Activated CD4-positive, alpha-beta T cell treated with anti-CD3 and anti-CD28 coated beads, Interleukin-2, amount 50 U/mL, for 16 hours (primary cell): ENCODE measurements at regions not wholly inside any gene's neighbourhood (a gene's known extent, or its start where the extent isn't known, plus 50 kb on each side); places are given as distances from the start of the nearest gene placed in this dataset.
"Not testable (repeated sequence)": the region's sequence is repeated elsewhere in the genome, so short reads cannot be mapped to it uniquely, and the experiment has no call there.

ENCODE experiments used
- DNase-seq: peaks from one replicate; pipeline ENCODE4 v3.0.0-alpha.2; 2020

GRCh38 chr1:96865731-96866685, 144.4 kb downstream of the PTBP2 start:
- DNase-seq: peak; percentile 42

GRCh38 chr1:96872757-96873156, 151.2 kb downstream of the PTBP2 start:
- no peak for DNase-seq

- DNase-seq: no peak
Measured at GRCh38 chr1:96878640-96879039, 157.1 kb downstream of the PTBP2 start.

DNA sequence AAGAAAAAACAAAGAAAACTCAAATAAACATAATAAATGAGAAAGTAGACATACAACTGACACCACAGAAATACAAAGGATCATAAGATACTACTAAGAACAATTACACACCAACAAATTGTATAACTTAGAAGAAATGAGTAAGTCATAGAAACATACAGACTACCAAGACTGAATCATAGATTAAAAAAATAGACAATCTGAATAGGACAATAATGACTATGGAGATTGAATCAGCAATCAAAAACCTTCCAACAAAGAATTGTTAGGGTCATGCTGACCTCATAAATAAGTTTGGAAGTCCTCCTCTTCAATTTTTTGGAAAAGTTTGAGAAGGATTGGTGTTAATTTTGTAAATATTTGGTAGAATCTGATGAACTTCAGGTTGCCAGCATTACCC, 159.0 kb downstream of the PTBP2 start:
- no peak for DNase-seq

- no peak for DNase-seq
Measured at GRCh38 chr1:96882096-96882495, 160.5 kb downstream of the PTBP2 start.

- no peak for DNase-seq
Measured at GRCh38 chr1:96886474-96886873, 164.9 kb downstream of the PTBP2 start.

GRCh38 chr1:96887501-96887900, 165.9 kb downstream of the PTBP2 start:
- DNase-seq: no peak

GRCh38 chr1:96901783-96902363, 180.3 kb downstream of the PTBP2 start:
- no peak for DNase-seq

GRCh38 chr1:96912248-96912647, 190.7 kb downstream of the PTBP2 start:
- no peak for DNase-seq

GRCh38 chr1:96915701-96916100, 194.1 kb downstream of the PTBP2 start:
- DNase-seq: not testable (repeated sequence)

- no peak for DNase-seq
Measured at GRCh38 chr1:96918406-96918805, 196.8 kb downstream of the PTBP2 start.

GRCh38 chr1:96922181-96922580, 200.6 kb downstream of the PTBP2 start:
- DNase-seq: no peak

- no peak for DNase-seq
Measured at GRCh38 chr1:96923753-96924152, 202.2 kb downstream of the PTBP2 start.

GRCh38 chr1:96926176-96926575, 204.6 kb downstream of the PTBP2 start:
- no peak for DNase-seq

- peak; percentile 13 for DNase-seq
Measured at GRCh38 chr1:96927125-96927524, 205.5 kb downstream of the PTBP2 start.

DNA sequence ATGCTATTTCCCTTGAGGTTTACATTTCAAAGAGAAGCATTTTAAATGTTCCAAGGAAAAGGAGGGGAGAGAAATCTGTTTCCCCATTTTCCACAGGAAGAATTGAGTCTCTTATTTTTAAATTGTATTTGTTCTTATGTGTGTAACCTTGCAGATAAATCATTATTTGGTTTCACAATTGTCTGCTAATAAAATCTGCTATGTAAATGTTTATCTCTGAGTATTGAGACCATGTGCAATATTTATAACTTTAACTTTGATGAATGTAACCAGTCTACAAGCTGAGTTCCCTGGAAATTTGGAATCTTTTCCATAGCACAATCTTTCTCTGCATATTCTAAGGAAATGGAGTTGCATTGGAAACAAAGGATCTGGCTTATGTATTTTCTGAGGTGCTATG, 209.6 kb downstream of the PTBP2 start:
- DNase-seq: no peak

DNA sequence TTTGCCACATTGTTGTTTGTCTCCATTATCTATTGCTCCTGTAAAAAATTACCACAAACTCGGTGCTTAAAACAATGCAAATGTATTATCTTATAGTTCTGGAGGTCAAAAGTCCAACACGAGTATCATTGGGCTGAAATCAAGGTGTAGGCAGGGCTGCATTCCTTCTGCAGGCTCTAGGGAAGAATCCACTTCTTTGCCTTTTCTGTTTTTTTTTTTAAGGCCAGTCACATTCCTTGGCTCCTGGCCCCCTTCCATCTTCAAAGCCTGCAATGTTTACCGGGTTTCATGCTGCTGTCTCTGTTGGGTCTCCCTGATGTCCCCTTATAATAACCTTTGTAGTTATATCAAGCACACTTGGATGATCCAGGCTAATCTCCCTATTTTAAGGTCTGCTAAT, 212.7 kb downstream of the PTBP2 start:
- DNase-seq: no peak

DNA sequence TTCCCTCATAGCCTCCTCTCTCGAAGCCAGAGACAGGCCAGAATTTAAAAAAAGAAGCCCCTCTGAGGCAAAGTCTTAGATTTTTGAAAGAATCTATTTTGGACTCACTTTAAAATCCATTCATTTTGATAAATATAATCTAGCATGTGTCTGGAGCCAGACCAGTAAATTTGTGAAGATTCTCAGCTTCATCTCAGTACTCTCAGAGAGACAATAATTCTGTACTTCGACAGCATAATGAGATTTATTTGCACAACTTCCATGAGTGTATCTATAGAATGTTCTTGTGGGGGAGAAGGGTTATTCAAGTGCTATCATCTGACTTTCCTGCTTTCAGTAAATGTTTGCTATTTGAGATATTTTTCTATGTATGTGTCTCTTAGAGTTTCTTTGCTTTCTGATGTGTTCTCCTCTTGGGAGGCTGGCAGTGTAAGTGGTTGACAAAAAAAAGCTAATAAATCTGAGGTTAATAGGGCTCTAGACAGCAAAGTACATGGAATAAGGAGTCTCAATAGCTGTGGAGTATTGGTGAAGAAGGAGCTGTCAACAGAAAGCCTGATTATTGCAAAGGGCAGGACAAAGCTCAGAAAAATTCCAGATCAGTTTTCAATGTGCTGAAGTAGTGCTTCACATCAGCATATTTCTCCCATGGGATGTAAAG, 223.0 kb downstream of the PTBP2 start:
- no peak for DNase-seq

GRCh38 chr1:96945509-96946084, 224.0 kb downstream of the PTBP2 start:
- DNase-seq: no peak

DNA sequence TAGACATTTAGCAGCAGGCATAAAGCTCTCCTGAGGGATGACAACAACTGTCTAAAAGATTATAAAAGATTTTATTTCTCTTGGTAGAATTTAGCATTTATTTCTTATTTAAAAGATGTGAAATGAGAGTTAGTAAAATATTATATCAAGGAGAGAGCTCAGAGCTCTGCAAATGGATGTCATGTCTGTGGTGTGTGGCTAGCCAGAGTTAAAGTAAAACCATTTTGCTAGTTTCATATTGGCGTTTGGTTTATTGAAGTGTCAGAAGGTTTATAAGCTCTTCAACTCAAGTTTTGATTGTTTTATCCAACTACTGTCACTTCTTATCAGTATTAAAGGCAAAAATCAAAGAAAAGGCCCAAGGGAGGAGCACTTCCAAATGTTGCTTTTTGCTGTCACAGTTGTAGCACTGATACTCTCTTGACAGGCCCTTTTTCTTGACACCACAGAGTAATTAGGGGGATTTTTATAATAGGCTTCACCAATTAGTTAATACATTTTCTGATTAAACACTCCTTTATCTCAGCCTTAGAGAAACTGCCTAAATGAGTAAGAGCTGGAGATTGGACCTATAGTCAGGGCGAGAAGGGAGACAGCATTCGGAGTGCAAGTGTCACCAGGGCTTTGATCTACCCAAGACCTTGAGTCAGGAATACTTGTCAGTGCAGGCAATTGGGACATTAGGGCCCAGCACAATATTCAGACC, 233.9 kb downstream of the PTBP2 start:
- DNase-seq: no peak

DNA sequence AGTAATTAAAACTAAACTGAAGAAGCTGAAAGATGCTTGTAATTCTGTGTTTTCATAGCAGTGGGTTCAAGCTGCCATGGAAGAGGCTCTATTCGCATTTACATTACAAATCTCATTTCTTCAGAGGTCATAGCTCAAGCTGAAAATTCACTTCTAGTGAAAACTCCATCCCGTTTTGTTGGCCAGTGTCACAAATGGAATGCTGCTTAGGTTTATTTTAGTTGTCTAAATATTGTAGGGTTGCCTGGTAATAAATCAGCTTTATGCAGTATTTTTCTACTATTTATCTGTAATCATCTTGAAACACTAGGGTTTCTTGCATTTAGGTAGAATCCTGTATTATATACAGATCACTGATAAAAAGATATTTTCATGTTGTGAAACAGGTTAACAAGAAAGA, 240.6 kb downstream of the PTBP2 start:
- no peak for DNase-seq

DNA sequence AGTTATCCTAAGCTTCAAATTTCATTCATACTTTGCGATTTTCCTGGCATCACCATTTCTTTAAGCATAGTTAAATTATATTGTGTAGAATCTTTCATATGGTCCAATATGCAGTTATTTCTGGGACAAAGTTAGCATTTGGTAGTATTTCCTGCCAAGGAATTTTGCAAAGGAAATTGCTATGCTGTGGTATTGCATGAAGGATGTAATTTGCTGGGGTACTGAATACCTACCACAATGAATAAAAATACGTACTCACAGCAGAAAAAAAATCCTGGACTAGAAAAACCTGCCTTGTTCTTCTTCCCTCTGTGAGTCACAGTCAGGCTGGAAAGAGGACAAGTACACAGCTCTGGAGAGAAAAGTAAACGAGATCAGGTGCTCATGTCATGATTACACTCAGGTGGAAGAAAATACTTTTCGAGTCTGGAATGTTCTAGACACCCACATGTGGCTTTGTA, 241.2 kb downstream of the PTBP2 start:
- DNase-seq: no peak

DNA sequence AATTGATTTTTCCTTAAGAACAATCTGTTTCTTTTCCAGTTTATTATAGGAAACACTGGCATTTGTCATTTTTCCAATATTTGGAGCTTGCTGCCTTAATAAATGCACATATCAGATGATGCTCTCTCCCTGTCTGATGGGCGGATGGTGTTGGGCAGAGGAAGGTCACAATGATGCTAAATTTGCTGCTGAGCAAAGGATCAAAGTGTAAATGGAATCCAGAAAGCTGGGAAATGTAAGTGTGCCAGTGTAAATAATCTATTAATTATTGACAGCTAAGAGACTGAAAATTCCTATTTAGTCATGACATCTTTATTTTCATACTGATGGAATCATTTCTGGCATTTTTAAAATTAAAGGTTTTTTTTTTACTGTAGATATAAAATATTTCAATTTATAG, 243.2 kb downstream of the PTBP2 start:
- DNase-seq: no peak
